HEK293 (cell line): ENCODE measurements at regions not wholly inside any gene's neighbourhood (a gene's known extent, or its start where the extent isn't known, plus 50 kb on each side); places are given as distances from the start of the nearest gene placed in this dataset.

Experiments used
- YY2 ChIP-seq: fragments of 450-650 bp; formaldehyde crosslinking; IDR thresholded peaks from 2 replicates; pipeline ENCODE4 v1.5.1; 2016; ENCODE audit warnings: missing biosample characterization, missing genetic modification characterization
- ZEB2 ChIP-seq: fragments of 450-650 bp; formaldehyde crosslinking; IDR thresholded peaks from 2 replicates; pipeline ENCODE4 v1.5.1; 2016; ENCODE audit warnings: missing biosample characterization, missing genetic modification characterization
- ZNF654 ChIP-seq: fragments of 450-650 bp; formaldehyde crosslinking; IDR thresholded peaks from 2 replicates; pipeline ENCODE4 v1.5.1; 2016; ENCODE audit warnings: low read depth, missing biosample characterization, missing genetic modification characterization
- TF ChIP-seq, protein P1 (sequence below): fragments of 450-650 bp; formaldehyde crosslinking; IDR thresholded peaks from 2 replicates; pipeline ENCODE4 v1.5.1; 2016; ENCODE audit warnings: missing biosample characterization, missing genetic modification characterization
- TF ChIP-seq, protein P2 (sequence below): fragments of 450-650 bp; formaldehyde crosslinking; IDR thresholded peaks from 2 replicates; pipeline ENCODE4 v1.5.1; 2016; ENCODE audit warnings: missing biosample characterization, missing genetic modification characterization

DNA sequence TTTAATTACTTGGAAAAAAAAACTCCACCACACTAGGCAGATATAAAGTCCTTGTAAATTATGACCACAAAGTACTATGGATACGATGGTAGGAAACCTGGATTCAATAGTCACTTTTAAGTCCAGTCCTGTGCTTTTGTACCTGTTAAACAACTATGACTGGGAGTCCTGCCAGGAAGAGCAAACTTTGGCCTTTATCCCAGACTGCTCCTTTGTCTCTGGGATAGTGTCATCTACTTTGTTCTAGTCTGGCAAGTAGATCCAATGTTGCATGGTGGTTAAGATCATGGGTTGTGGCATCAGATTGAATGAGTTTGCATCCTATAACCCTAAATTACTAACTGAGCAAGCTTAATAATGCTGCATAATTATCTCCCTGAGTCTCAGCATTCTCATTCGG, 175.3 kb upstream of the FGF13 start:
- TF ChIP-seq, protein P1, sequence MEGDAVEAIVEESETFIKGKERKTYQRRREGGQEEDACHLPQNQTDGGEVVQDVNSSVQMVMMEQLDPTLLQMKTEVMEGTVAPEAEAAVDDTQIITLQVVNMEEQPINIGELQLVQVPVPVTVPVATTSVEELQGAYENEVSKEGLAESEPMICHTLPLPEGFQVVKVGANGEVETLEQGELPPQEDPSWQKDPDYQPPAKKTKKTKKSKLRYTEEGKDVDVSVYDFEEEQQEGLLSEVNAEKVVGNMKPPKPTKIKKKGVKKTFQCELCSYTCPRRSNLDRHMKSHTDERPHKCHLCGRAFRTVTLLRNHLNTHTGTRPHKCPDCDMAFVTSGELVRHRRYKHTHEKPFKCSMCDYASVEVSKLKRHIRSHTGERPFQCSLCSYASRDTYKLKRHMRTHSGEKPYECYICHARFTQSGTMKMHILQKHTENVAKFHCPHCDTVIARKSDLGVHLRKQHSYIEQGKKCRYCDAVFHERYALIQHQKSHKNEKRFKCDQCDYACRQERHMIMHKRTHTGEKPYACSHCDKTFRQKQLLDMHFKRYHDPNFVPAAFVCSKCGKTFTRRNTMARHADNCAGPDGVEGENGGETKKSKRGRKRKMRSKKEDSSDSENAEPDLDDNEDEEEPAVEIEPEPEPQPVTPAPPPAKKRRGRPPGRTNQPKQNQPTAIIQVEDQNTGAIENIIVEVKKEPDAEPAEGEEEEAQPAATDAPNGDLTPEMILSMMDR = no peak
- no peak for TF ChIP-seq ZNF654 (tag by site-specific recombination)
- TF ChIP-seq, protein P2, sequence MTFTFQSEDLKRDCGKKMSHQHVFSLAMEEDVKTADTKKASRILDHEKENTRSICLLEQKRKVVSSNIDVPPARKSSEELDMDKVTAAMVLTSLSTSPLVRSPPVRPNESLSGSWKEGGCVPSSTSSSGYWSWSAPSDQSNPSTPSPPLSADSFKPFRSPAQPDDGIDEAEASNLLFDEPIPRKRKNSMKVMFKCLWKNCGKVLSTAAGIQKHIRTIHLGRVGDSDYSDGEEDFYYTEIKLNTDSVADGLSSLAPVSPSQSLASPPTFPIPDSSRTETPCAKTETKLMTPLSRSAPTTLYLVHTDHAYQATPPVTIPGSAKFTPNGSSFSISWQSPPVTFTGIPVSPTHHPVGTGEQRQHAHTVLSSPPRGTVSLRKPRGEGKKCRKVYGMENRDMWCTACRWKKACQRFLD (tag by site-specific recombination) = no peak
- TF ChIP-seq ZEB2 = no peak
- TF ChIP-seq YY2 = no peak
